Skin epidermis (tissue), 12 donors: ENCODE measurements at regions not wholly inside any gene's neighbourhood (a gene's known extent, or its start where the extent isn't known, plus 50 kb on each side); places are given as distances from the start of the nearest gene placed in this dataset.

Source experiments
- H3K27ac ChIP-seq, 21 experiments: fragments of 200-600 bp; sonication (generic) in 11 of 21; one replicate each; pipeline ENCODE4 v1.5.0; 2020; ENCODE audit warnings: mild to moderate bottlenecking in 3 of 21, inconsistent platforms in 2 of 21, moderate library complexity in 2 of 21
- H3K4me3 ChIP-seq, 7 experiments: fragments of 200-600 bp; sonication (generic) in 2 of 7; one replicate each; pipeline ENCODE4 v1.5.0; 2020; ENCODE audit warnings: inconsistent platforms in 2 of 7, mild to moderate bottlenecking in 2 of 7, moderate library complexity in 1 of 7

- Histone ChIP-seq H3K4me3 (no peak overlapping the region), H3K27ac (no peak overlapping the region)
Observed at GRCh38 chr3:178302966-178303930, 233.0 kb upstream of the KCNMB2 start.

DNA sequence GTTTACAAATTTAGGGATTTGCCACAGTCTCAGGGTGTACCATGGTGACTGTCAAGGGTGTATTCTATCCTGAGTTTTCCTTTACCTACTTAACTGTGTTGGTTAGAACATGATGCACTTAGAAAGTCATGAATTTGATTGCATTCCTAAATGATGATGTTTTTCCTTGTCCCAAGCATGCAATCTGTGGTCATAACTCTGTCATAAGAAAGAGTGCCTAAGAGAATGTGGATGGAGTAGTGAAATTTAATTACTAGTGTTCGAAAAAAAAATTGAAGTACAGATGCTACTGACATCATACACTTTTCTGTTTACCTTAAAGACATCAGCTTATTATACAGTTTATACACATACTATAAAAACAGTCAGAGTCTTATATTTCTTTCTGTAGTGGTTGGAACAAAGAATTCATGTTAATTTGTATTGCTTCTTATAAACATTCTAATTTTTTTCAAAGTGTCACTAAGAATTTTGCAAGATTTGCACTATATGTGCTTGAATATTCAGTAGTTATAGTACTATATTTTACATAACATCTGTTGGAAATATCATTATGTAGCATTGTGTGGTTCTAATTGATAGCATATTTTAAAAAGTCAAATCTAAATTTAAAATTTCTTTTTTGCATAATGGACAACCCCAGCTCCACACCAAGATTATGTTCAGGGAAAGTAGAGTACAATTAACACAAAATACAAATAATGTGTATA lies 231.3 kb upstream of the KCNMB2 start:
- H3K4me3 ChIP-seq: no peak overlapping the region

GRCh38 chr3:178306432-178307115 lies 229.7 kb upstream of the KCNMB2 start:
- H3K27ac ChIP-seq: no peak overlapping the region
- no peak overlapping the region for H3K4me3 ChIP-seq

More for the DNA sequence above, 231.3 kb upstream of the KCNMB2 start:
- H3K27ac ChIP-seq: no peak overlapping the region

- Histone ChIP-seq H3K4me3 (no peak overlapping the region), H3K27ac (no peak overlapping the region)
Observed at GRCh38 chr3:178308771-178309170, 227.5 kb upstream of the KCNMB2 start.

DNA sequence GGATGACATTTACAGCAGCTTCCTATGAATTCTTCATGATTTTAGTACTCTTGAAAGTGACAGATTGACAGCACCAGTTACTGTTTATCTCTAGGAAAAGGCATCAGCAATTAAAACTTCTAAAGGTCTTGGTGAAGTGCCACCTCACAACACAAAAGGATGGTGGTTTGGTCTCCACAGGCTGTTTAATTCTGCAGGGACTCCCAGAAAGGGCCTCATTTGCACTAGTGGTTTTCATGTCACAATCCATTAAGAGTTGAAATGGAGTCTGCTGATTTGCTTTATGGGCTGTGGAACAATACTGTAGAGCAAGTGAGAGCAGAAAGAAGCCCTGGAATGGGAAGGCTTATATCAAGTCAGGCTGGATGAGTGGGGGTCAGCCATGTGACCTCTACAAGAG lies 225.3 kb upstream of the KCNMB2 start:
- Histone ChIP-seq H3K27ac (no peak overlapping the region), H3K4me3 (no peak overlapping the region)

GRCh38 chr3:178313716-178314115 lies 222.5 kb upstream of the KCNMB2 start:
- no peak overlapping the region for H3K4me3 ChIP-seq
- H3K27ac ChIP-seq: no peak overlapping the region

- H3K27ac ChIP-seq: no peak overlapping the region
- no peak overlapping the region for H3K4me3 ChIP-seq
Observed at GRCh38 chr3:178318340-178318739, 217.9 kb upstream of the KCNMB2 start.

GRCh38 chr3:178318941-178319816 lies 217.1 kb upstream of the KCNMB2 start:
- Histone ChIP-seq H3K27ac (no peak overlapping the region), H3K4me3 (no peak overlapping the region)

GRCh38 chr3:178320456-178321351 lies 215.5 kb upstream of the KCNMB2 start:
- no peak overlapping the region for H3K4me3 ChIP-seq
- no peak overlapping the region for H3K27ac ChIP-seq

DNA sequence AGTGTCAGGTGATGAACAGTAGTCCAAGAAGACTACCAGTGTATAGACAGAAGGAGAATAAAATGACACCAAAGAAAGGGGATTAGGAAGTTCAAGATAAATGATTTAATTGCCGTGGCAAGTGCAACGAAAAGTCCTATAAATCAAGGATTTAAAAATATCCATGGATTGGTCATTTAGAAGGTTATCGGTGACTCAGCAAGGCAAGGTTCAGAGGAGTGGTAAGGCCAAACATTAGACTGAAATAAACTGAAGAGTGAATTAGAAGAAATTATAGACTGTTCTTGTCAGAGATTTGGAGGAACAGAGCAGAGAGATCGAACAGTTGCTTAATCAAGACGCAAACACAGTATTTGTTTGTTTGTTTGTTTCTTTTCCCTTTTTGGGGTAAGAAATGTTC lies 211.9 kb upstream of the KCNMB2 start:
- no peak overlapping the region for H3K27ac ChIP-seq

DNA sequence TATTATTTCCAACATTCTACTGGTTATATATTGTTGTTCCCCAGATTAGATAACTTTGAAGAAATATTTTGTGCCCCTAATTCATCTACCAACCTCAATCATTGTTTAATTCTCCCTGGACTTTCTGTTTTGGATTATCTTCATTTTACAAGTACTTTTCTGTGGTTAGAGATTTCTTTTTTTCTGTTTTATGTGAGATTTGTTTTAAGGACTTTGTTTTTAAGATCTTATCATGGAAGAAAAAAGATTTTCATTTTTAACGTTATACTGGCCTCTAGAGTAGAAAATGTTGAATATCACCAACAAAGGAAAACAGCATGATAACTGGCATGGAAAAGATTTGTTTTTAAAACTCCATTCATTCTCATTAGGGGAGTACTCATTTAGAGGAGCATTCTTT lies 210.9 kb upstream of the KCNMB2 start:
- no peak overlapping the region for H3K27ac ChIP-seq
- H3K4me3 ChIP-seq: no peak overlapping the region

More for the DNA sequence above, 211.9 kb upstream of the KCNMB2 start:
- no peak overlapping the region for H3K4me3 ChIP-seq

DNA sequence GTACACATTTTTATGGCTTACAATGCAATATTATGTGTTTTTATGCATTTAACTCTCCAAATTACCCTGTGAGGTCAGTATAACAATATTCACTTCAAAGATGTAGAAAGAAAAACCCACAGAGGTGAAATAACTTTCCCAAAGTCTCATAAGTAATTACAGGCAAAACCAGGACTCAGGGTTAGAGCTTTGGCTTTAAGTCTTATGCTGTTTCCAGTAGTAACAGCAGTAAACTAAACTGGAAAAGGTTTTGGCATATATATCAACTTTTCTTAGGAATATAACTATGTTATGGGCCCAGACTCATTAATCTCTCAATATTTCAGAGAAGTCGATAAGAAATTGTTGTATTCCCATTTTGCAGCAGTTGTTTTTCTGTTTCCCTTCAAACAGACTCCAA lies 206.3 kb upstream of the KCNMB2 start:
- no peak overlapping the region for H3K27ac ChIP-seq
- H3K4me3 ChIP-seq: no peak overlapping the region

GRCh38 chr3:178334239-178334638 lies 202.0 kb upstream of the KCNMB2 start:
- H3K4me3 ChIP-seq: no peak overlapping the region

DNA sequence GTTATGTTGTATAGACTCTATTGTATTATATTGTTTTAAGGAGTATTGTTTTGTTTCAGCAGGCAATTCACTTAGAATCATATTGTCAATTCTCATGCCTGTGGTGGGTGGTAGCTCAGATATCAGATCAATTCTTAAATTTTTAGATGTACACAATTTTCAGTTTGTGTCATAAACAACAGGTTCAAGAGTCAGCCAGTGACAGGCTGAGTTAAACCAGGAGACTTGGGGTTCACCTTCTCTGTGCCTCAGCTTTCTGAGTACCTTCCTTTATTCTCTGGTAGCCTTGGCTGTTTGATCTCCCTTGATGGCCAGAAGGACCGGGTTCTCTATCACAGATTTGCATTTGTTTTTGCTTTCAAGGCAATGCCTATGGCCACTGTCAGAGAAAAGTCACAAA lies 199.9 kb upstream of the KCNMB2 start:
- H3K4me3 ChIP-seq: no peak overlapping the region

More at GRCh38 chr3:178334239-178334638, 202.0 kb upstream of the KCNMB2 start:
- H3K27ac ChIP-seq: no peak overlapping the region

DNA sequence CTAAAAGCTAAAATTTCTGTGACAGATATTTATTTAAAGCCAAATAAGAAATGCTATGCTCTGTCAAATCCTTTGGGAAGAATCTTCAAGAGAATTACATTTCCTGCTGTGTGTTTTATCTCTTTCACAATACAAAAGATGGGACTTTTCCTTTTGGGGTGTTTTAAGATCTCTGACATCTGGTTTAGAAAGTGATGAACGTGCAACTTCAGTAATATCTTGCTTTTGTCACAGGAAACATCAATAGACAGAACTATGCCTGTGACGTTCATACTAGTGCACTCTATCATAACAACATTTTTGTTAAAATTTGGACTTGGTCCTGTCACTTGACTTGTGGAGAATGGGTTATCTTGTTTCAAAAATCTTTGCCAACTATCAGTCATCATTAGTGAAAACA lies 195.7 kb upstream of the KCNMB2 start:
- H3K4me3 ChIP-seq: no peak overlapping the region

More for the DNA sequence above, 199.9 kb upstream of the KCNMB2 start:
- H3K27ac ChIP-seq: no peak overlapping the region

DNA sequence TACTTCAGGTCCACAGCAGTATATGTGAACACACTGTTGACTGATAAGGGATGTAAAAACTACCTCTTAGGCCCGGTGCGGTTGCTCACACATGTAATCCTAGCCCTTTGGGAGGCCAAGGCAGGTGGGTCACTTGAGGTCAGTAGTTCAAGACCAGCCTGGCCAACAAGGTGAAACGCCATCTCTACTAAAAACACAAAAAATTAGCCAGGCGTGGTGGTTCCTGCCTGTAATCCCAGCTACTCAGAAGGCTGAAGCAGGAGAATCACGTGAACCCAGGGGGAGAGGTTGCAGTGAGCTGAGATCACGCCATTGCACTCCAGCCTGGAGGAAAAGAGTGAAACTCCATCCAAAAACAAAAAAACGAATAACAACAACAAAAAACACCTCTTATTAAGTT lies 194.6 kb upstream of the KCNMB2 start:
- Histone ChIP-seq H3K4me3 (no peak overlapping the region), H3K27ac (no peak overlapping the region)

More for the DNA sequence above, 195.7 kb upstream of the KCNMB2 start:
- H3K27ac ChIP-seq: no peak overlapping the region

- no peak overlapping the region for H3K4me3 ChIP-seq
- no peak overlapping the region for H3K27ac ChIP-seq
Observed at GRCh38 chr3:178342111-178342510, 194.1 kb upstream of the KCNMB2 start.

DNA sequence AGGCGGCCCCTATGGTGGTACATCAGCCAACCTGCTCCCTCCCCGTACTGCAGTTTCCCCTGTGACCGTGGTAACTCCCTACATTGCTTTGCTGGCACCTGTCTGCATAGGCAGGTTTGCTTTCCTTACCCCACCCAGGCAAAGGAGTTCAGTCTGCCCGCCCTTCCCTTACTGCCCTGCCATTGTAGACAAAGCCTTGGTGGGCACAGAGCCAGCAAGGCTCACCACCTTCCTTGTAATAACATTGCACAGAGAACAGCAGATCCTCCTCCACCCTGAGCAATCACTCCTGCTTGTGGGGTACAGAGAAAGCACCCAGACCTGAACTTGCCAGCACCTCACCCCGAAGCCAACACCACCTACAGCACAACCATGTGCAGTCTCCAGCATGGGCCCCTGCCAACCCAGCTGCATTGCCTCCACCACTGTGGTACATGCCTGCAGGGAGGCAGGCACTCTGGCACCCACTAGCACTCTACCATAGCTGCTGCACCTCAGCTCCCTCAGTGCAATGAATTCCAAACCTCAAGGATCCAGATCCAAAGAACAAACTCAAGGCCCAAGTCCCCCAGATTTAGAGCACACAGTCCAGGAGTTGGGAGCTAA lies 192.7 kb upstream of the KCNMB2 start:
- H3K27ac ChIP-seq: no peak overlapping the region
- no peak overlapping the region for H3K4me3 ChIP-seq
